NB4 (cell line): ENCODE measurements at regions not wholly inside any gene's neighbourhood (a gene's known extent, or its start where the extent isn't known, plus 50 kb on each side); places are given as distances from the start of the nearest gene placed in this dataset.

Experiments
- DNase-seq: peaks from one replicate; pipeline ENCODE4 v3.0.0; 2010; ENCODE audit warnings: low read depth
- H3K4me3 ChIP-seq: one replicate; pipeline ENCODE4 v1.5.1; 2011; ENCODE audit warnings: mild to moderate bottlenecking, low read depth, low read length, moderate library complexity
- CTCF ChIP-seq: IDR thresholded peaks from one replicate; pipeline ENCODE4 v1.5.1; 2012; ENCODE audit warnings: low read depth, low read length
- MAX ChIP-seq: IDR thresholded peaks from 2 replicates; pipeline ENCODE4 v1.6.1; 2011; ENCODE audit warnings: low read depth, low read length
- MYC ChIP-seq: IDR thresholded peaks from 2 replicates; pipeline ENCODE4 v1.6.1; 2011; ENCODE audit warnings: low read depth, low read length
- POLR2A ChIP-seq: IDR thresholded peaks from 2 replicates; pipeline ENCODE4 v1.6.1; 2011; ENCODE audit warnings: mild to moderate bottlenecking; ENCODE audit not compliant: insufficient read length; ENCODE audit errors: extremely low read depth

- TF ChIP-seq POLR2A (no peak), CTCF (no peak)
- DNase-seq = no peak
- H3K4me3 ChIP-seq = no peak overlapping the region
Observed at GRCh38 chr4:74855879-74856278, 61.6 kb upstream of the BTC start.

GRCh38 chr4:74848774-74849173, 54.5 kb upstream of the BTC start:
- no peak for TF ChIP-seq MAX
- TF ChIP-seq MYC = no peak
- no peak for TF ChIP-seq CTCF
- H3K4me3 ChIP-seq = no peak overlapping the region
- no peak for DNase-seq

GRCh38 chr4:74845834-74846233, 51.5 kb upstream of the BTC start:
- DNase-seq = no peak
- H3K4me3 ChIP-seq = no peak overlapping the region
- TF ChIP-seq MYC (no peak), CTCF (no peak), POLR2A (no peak), MAX (no peak)
